NB4 (cell line): ENCODE measurements at regions not wholly inside any gene's neighbourhood (a gene's known extent, or its start where the extent isn't known, plus 50 kb on each side); places are given as distances from the start of the nearest gene placed in this dataset.

Source experiments
- DNase-seq: peaks from one replicate; pipeline ENCODE4 v3.0.0; 2010; ENCODE audit warnings: low read depth
- H3K4me3 ChIP-seq: one replicate; pipeline ENCODE4 v1.5.1; 2011; ENCODE audit warnings: mild to moderate bottlenecking, low read depth, low read length, moderate library complexity
- CTCF ChIP-seq: IDR thresholded peaks from one replicate; pipeline ENCODE4 v1.5.1; 2012; ENCODE audit warnings: low read depth, low read length
- MAX ChIP-seq: IDR thresholded peaks from 2 replicates; pipeline ENCODE4 v1.6.1; 2011; ENCODE audit warnings: low read depth, low read length
- MYC ChIP-seq: IDR thresholded peaks from 2 replicates; pipeline ENCODE4 v1.6.1; 2011; ENCODE audit warnings: low read depth, low read length
- POLR2A ChIP-seq: IDR thresholded peaks from 2 replicates; pipeline ENCODE4 v1.6.1; 2011; ENCODE audit warnings: mild to moderate bottlenecking; ENCODE audit not compliant: insufficient read length; ENCODE audit errors: extremely low read depth

GRCh38 chr16:59651662-59652061, 917.5 kb upstream of the GOT2 start:
- no peak for TF ChIP-seq CTCF
- no peak for TF ChIP-seq MYC
- TF ChIP-seq MAX, result no peak
- no peak for TF ChIP-seq POLR2A
- no peak overlapping the region for H3K4me3 ChIP-seq
- DNase-seq, result no peak

- no peak overlapping the region for H3K4me3 ChIP-seq
- TF ChIP-seq POLR2A (no peak), CTCF (no peak), MAX (no peak), MYC (no peak)
- DNase-seq, result no peak
Measured at GRCh38 chr16:59645194-59645593, 911.1 kb upstream of the GOT2 start.

GRCh38 chr16:59635674-59636073, 901.6 kb upstream of the GOT2 start:
- DNase-seq, result no peak
- TF ChIP-seq MYC, result no peak
- no peak for TF ChIP-seq POLR2A
- TF ChIP-seq MAX, result no peak
- TF ChIP-seq CTCF, result no peak
- no peak overlapping the region for H3K4me3 ChIP-seq

- no peak for DNase-seq
Measured at GRCh38 chr16:59634951-59635350, 900.8 kb upstream of the GOT2 start.

GRCh38 chr16:59634004-59634579, 900.0 kb upstream of the GOT2 start:
- TF ChIP-seq MYC (no peak), CTCF (no peak), MAX (no peak), POLR2A (no peak)
- no peak for DNase-seq
- H3K4me3 ChIP-seq, result no peak overlapping the region

More at GRCh38 chr16:59634951-59635350, 900.8 kb upstream of the GOT2 start:
- TF ChIP-seq CTCF (no peak), MYC (no peak), POLR2A (no peak), MAX (no peak)
- no peak overlapping the region for H3K4me3 ChIP-seq
